ENCODE measurements at regions not wholly inside any gene's neighbourhood (a gene's known extent, or its start where the extent isn't known, plus 50 kb on each side); places are given as distances from the start of the nearest gene placed in this dataset.
"Not testable (repeated sequence)": the region's sequence is repeated elsewhere in the genome, so short reads cannot be mapped to it uniquely, and the experiment has no call there.

DNA sequence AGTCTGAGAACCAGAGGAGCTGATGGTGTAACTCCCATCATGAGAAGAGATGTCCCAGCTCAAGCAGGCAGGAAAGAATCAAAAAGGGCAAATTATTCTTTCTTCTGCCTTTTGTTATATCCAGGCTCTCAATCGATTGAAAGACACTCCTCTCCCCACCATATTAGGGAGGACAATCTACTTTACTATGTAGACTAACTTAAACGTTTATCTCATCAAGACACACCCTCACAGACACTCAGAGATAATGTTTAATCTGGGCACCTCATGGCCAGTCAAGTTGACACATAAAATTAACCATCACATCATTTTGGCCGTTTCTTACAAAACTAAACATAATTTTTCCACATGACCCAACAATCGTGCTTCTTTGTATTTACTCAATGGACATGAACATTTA is 534.3 kb upstream of the RORB start:
- no peaks in the 10 kb centered on the region for H3K36me3 Mint-ChIP-seq (ENCODE audit: low read depth)

DNA sequence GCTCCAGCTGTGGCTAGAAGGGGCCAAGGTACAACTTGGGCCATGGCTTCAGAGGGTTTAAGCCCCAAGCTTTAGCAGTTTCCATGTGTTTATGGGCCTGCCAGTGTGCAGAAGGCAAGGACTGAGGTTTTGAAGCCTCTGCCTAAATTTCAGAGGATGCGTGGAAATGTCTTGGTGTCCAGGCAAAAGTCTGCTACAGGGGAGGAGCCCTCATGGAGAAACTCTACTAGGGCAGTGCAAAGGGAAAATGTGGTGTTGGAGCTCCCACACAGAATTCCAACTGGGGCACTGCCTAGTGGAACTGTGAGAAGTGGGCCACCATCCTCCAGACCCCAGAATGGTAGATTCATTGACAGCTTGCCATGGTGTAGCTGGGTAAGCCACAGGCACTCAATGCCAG is 527.2 kb upstream of the RORB start:
- Histone ChIP-seq H3K9me3 (ENCODE audit: control insufficient read depth in 1 of 2, insufficient read depth in 1 of 2, low read length in 2 of 2) (peaks cover 3 to 11% of the 10 kb centered on the region in 2 experiments), H3K4me3 (ENCODE audit: low read length) (no peak overlapping the region), H3K27ac (ENCODE audit: low read depth in 1 of 2, low read length in 2 of 2) (no peak overlapping the region), H3K27me3 (ENCODE audit: control insufficient read depth in 1 of 2, insufficient read depth in 2 of 2, low read length in 2 of 2) (no peaks in the 10 kb centered on the region), H3K36me3 (ENCODE audit: insufficient read depth, low read length) (no peaks in the 10 kb centered on the region), H3K4me1 (ENCODE audit: insufficient read depth, low read length) (no peaks in the 10 kb centered on the region)
- intact Hi-C loops (cut with DNase I, micrococcal nuclease), result no loop called here
- H3K36me3 Mint-ChIP-seq (ENCODE audit: low read depth), result no peaks in the 10 kb centered on the region
- POLR2A ChIA-PET, result no interaction called here
- TF ChIP-seq, protein P1, sequence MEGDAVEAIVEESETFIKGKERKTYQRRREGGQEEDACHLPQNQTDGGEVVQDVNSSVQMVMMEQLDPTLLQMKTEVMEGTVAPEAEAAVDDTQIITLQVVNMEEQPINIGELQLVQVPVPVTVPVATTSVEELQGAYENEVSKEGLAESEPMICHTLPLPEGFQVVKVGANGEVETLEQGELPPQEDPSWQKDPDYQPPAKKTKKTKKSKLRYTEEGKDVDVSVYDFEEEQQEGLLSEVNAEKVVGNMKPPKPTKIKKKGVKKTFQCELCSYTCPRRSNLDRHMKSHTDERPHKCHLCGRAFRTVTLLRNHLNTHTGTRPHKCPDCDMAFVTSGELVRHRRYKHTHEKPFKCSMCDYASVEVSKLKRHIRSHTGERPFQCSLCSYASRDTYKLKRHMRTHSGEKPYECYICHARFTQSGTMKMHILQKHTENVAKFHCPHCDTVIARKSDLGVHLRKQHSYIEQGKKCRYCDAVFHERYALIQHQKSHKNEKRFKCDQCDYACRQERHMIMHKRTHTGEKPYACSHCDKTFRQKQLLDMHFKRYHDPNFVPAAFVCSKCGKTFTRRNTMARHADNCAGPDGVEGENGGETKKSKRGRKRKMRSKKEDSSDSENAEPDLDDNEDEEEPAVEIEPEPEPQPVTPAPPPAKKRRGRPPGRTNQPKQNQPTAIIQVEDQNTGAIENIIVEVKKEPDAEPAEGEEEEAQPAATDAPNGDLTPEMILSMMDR (IDR thresholded peaks at IDR 0.05), result no peak
- no peaks in the 10 kb centered on the region for H3K4me1 Mint-ChIP-seq (ENCODE audit: low read depth)
- ATAC-seq (ENCODE audit: poor library complexity) (no peak), DNase-seq (no peak)
- no peaks in the 10 kb centered on the region for H3K27me3 Mint-ChIP-seq
- H3K27ac Mint-ChIP-seq, result no peak overlapping the region
- H3K4me3 Mint-ChIP-seq, result no peak overlapping the region
- CTCF ChIA-PET, result no interaction called here
- peaks cover 10% of the 10 kb centered on the region for H3K9me3 Mint-ChIP-seq

More for the DNA sequence above, 534.3 kb upstream of the RORB start:
- Histone ChIP-seq H3K4me3 (ENCODE audit: low read length) (no peak overlapping the region), H3K4me1 (ENCODE audit: insufficient read depth, low read length) (no peaks in the 10 kb centered on the region), H3K36me3 (ENCODE audit: insufficient read depth, low read length) (no peaks in the 10 kb centered on the region), H3K9me3 (ENCODE audit: control insufficient read depth in 1 of 2, insufficient read depth in 1 of 2, low read length in 2 of 2) (no peaks in the 10 kb centered on the region), H3K27me3 (ENCODE audit: control insufficient read depth in 1 of 2, insufficient read depth in 2 of 2, low read length in 2 of 2) (no peaks in the 10 kb centered on the region), H3K27ac (ENCODE audit: low read depth in 1 of 2, low read length in 2 of 2) (no peak overlapping the region)
- H3K27ac Mint-ChIP-seq, result no peak overlapping the region
- ChIA-PET CTCF (no interaction called here), POLR2A (no interaction called here)
- TF ChIP-seq, protein P1 (IDR thresholded peaks at IDR 0.05), result no peak
- DNase-seq (no peak), ATAC-seq (ENCODE audit: poor library complexity) (no peak)
- H3K27me3 Mint-ChIP-seq, result no peaks in the 10 kb centered on the region
- peaks cover 3% of the 10 kb centered on the region for H3K9me3 Mint-ChIP-seq
- H3K4me1 Mint-ChIP-seq (ENCODE audit: low read depth), result no peaks in the 10 kb centered on the region
- intact Hi-C loops (cut with DNase I, micrococcal nuclease), result no loop called here
- no peak overlapping the region for H3K4me3 Mint-ChIP-seq

DNA sequence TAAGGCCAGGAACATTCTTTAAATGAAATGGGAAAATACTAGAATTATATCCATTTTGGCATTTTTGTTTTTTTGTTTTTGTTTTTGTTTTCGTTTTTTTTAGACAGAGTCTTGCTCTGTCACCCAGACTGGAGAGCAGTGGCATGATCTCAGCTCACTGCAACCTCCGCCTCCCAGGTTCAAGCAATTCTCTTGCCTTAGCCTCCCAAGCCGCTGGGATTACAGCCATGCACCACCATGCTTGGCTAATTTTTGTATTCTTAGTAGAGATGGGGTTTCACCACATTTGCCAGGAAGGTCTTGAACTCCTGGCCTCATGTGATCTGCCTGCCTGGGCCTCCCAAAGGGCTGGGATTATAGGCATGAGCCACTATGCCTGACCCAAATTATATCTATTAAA is 520.7 kb upstream of the RORB start:
- POLR2A ChIA-PET; H3K4me1 ChIP-seq (ENCODE audit: insufficient read depth, low read length); H3K36me3 Mint-ChIP-seq (ENCODE audit: low read depth); H3K27me3 Mint-ChIP-seq; H3K9me3 ChIP-seq (ENCODE audit: control insufficient read depth in 1 of 2, insufficient read depth in 1 of 2, low read length in 2 of 2); H3K9me3 Mint-ChIP-seq; H3K27me3 ChIP-seq (ENCODE audit: control insufficient read depth in 1 of 2, insufficient read depth in 2 of 2, low read length in 2 of 2); H3K4me3 ChIP-seq (ENCODE audit: low read length); H3K27ac ChIP-seq (ENCODE audit: low read depth in 1 of 2, low read length in 2 of 2); DNase-seq; H3K4me1 Mint-ChIP-seq (ENCODE audit: low read depth); CTCF ChIA-PET; H3K4me3 Mint-ChIP-seq; H3K36me3 ChIP-seq (ENCODE audit: insufficient read depth, low read length); intact Hi-C loops (cut with DNase I, micrococcal nuclease); H3K27ac Mint-ChIP-seq; ATAC-seq (ENCODE audit: poor library complexity): not testable (repeated sequence)

- Mint-ChIP-seq H3K4me1 (ENCODE audit: low read depth) (no peaks in the 10 kb centered on the region), H3K27me3 (no peaks in the 10 kb centered on the region), H3K4me3 (no peak overlapping the region), H3K36me3 (ENCODE audit: low read depth) (no peaks in the 10 kb centered on the region), H3K27ac (no peak overlapping the region), H3K9me3 (peaks cover 4% of the 10 kb centered on the region)
- intact Hi-C loops (cut with DNase I, micrococcal nuclease), result no loop called here
- Histone ChIP-seq H3K4me3 (ENCODE audit: low read length) (no peak overlapping the region), H3K9me3 (ENCODE audit: control insufficient read depth in 1 of 2, insufficient read depth in 1 of 2, low read length in 2 of 2) (peaks cover 0 to 8% of the 10 kb centered on the region in 2 experiments), H3K36me3 (ENCODE audit: insufficient read depth, low read length) (no peaks in the 10 kb centered on the region), H3K27me3 (ENCODE audit: control insufficient read depth in 1 of 2, insufficient read depth in 2 of 2, low read length in 2 of 2) (no peaks in the 10 kb centered on the region), H3K27ac (ENCODE audit: low read depth in 1 of 2, low read length in 2 of 2) (no peak overlapping the region), H3K4me1 (ENCODE audit: insufficient read depth, low read length) (no peaks in the 10 kb centered on the region)
- DNase-seq (no peak), ATAC-seq (ENCODE audit: poor library complexity) (no peak)
- TF ChIP-seq, protein P1 (IDR thresholded peaks at IDR 0.05), result no peak
- ChIA-PET CTCF (no interaction called here), POLR2A (no interaction called here)
These were observed 517.3 kb upstream of the RORB start for GRCh38 chr9:73979894-73980264.

Data from CD4-positive, alpha-beta T cell (primary cell).